ENCODE measurements at regions not wholly inside any gene's neighbourhood (a gene's known extent, or its start where the extent isn't known, plus 50 kb on each side); places are given as distances from the start of the nearest gene placed in this dataset.

GRCh38 chr2:221142341-221142740 is 429.8 kb downstream of the EPHA4 start:
- no peak overlapping the region for H3K4me3 ChIP-seq (ENCODE audit: low read depth, low read length)
- no peak for DNase-seq (ENCODE audit: low read depth)
- TF ChIP-seq CTCF (IDR thresholded peaks at IDR 0.05; ENCODE audit: low read depth, low read length, missing control alignments): no peak

- no peak for DNase-seq (ENCODE audit: low read depth)
- TF ChIP-seq CTCF (IDR thresholded peaks at IDR 0.05; ENCODE audit: low read depth, low read length, missing control alignments): no peak
- no peak overlapping the region for H3K4me3 ChIP-seq (ENCODE audit: low read depth, low read length)
These were observed 428.9 kb downstream of the EPHA4 start for GRCh38 chr2:221143231-221143630.

GRCh38 chr2:221144909-221145308 is 427.2 kb downstream of the EPHA4 start:
- no peak for DNase-seq (ENCODE audit: low read depth)
- TF ChIP-seq CTCF (IDR thresholded peaks at IDR 0.05; ENCODE audit: low read depth, low read length, missing control alignments): no peak

GRCh38 chr2:221145396-221145795 is 426.7 kb downstream of the EPHA4 start:
- no peak for TF ChIP-seq CTCF (IDR thresholded peaks at IDR 0.05; ENCODE audit: low read depth, low read length, missing control alignments)
- DNase-seq (ENCODE audit: low read depth): no peak
- no peak overlapping the region for H3K4me3 ChIP-seq (ENCODE audit: low read depth, low read length)

More at GRCh38 chr2:221144909-221145308, 427.2 kb downstream of the EPHA4 start:
- H3K4me3 ChIP-seq (ENCODE audit: low read depth, low read length): no peak overlapping the region

- no peak for DNase-seq (ENCODE audit: low read depth)
- no peak overlapping the region for H3K4me3 ChIP-seq (ENCODE audit: low read depth, low read length)
- TF ChIP-seq CTCF (IDR thresholded peaks at IDR 0.05; ENCODE audit: low read depth, low read length, missing control alignments): no peak
These were observed 418.9 kb downstream of the EPHA4 start for GRCh38 chr2:221153226-221153625.

GRCh38 chr2:221154176-221154575 is 417.9 kb downstream of the EPHA4 start:
- H3K4me3 ChIP-seq (ENCODE audit: low read depth, low read length): no peak overlapping the region
- DNase-seq (ENCODE audit: low read depth): no peak

More at GRCh38 chr2:221154176-221154575, 417.9 kb downstream of the EPHA4 start:
- TF ChIP-seq CTCF (IDR thresholded peaks at IDR 0.05; ENCODE audit: low read depth, low read length, missing control alignments): no peak
